Kidney epithelial cell (primary cell): ENCODE measurements at regions not wholly inside any gene's neighbourhood (a gene's known extent, or its start where the extent isn't known, plus 50 kb on each side); places are given as distances from the start of the nearest gene placed in this dataset.

ENCODE experiments used
- DNase-seq: peaks from one replicate; pipeline ENCODE4 v3.0.0-alpha.2; 2010; ENCODE audit warnings: low read depth
- H3K27me3 ChIP-seq: 2 replicates; pipeline ENCODE4 v1.6.0; 2011; ENCODE audit warnings: low read length; ENCODE audit not compliant: control insufficient read depth, insufficient read depth
- H3K36me3 ChIP-seq: 2 replicates; pipeline ENCODE4 v1.5.1; 2011; ENCODE audit warnings: low read length; ENCODE audit not compliant: control insufficient read depth, insufficient read depth
- H3K4me3 ChIP-seq: 2 replicates; pipeline ENCODE4 v1.5.1; 2011; ENCODE audit warnings: low read depth, mild to moderate bottlenecking, control low read depth, low read length
- TF ChIP-seq, protein P1 (sequence below): IDR thresholded peaks from 2 replicates; pipeline ENCODE4 v1.5.1; 2011; ENCODE audit warnings: mild to moderate bottlenecking, moderate library complexity, low read length, control low read depth, inconsistent platforms; ENCODE audit not compliant: insufficient read depth, poor library complexity, severe bottlenecking

DNA sequence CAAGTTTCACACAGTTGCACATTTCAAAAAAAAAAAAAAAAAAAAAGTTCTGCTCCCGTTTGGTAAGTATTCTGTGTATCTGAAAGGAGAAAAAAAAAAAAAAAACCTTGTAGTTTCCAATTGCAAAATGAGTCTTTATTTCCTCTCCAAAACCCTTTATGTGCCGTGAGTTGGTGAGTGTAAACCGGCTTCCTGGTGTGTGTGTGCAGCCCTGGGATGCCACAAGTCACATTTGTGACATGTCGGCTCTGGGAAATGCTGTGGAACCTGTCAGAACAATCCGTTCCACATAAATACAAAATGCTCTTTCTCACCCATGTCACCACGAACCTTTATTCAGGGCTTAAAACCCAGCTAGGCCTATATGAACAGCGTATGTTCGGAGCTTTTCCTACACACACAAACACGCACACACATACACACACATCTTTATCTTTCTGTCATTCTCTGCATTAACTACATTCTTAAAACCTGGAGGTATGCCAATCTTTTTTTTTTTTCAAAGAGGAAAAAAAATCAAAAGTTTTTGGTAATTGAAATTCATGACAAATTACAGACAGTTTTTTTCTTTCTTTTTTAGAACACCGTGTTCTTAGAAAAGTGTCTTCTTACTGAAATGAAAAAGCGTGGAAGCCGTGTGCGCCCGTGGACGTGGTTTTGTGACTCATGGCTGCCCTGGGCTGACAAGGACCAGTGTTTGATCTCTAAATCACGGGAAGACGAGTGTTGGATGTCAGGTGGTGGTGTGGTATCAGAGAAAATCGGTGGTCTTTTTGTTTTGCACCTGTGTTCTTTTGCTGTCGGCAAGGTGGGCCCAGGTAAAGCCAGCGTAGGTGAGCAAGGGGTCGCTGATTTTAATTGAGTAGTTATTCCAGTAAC lies 612.0 kb downstream of the VRK1 start:
- TF ChIP-seq, protein P1, sequence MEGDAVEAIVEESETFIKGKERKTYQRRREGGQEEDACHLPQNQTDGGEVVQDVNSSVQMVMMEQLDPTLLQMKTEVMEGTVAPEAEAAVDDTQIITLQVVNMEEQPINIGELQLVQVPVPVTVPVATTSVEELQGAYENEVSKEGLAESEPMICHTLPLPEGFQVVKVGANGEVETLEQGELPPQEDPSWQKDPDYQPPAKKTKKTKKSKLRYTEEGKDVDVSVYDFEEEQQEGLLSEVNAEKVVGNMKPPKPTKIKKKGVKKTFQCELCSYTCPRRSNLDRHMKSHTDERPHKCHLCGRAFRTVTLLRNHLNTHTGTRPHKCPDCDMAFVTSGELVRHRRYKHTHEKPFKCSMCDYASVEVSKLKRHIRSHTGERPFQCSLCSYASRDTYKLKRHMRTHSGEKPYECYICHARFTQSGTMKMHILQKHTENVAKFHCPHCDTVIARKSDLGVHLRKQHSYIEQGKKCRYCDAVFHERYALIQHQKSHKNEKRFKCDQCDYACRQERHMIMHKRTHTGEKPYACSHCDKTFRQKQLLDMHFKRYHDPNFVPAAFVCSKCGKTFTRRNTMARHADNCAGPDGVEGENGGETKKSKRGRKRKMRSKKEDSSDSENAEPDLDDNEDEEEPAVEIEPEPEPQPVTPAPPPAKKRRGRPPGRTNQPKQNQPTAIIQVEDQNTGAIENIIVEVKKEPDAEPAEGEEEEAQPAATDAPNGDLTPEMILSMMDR: no peak
- DNase-seq: no peak
- H3K27me3 ChIP-seq: peaks cover 31% of the 10 kb centered on the region

DNA sequence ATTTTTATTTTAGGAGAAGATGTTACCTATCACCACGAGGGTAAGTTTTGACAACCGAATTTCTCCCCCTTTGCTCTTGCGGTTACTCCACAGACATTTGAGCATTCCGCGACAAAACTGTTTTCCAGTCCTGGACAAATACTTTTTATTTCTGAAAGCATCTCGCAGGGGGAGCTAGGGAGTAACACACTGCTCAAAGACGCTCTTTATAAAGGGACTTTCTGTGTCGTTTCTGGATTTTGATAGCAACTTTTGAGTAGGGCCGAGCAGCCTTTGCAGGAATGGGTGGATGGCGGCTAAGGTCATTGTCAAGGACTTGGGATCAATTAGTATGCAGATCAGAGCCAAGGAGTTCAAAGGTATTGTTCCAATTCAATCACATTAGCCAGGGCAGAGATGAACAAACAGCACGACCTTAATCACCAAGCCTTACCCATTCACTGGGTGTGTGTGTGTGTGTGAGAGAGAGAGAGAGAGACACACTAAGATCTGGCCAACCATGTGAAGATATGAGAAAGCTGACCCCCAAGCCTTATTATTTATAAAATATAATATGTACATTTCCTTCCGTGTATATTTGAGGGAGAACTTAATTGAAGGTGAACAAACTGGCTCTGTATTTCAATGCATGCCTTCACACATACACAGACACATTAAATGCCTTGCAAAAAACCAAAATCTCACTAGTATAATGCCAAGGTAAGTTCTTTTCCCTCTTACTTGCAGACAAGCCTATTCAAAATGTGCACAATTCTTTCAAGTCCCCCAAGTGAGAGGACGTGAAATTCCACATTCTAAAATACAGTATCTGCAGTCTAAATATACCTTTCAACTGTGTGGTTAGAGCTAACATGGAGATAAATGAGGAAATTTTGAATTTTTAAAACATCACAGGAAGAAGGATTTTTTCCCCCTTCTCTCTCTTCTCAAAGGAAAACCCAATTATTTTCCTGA lies 613.8 kb downstream of the VRK1 start:
- Histone ChIP-seq H3K27me3 (peaks cover 35% of the 10 kb centered on the region), H3K36me3 (no peaks in the 10 kb centered on the region), H3K4me3 (no peak overlapping the region)
- DNase-seq: no peak
- TF ChIP-seq, protein P1: no peak

More for the DNA sequence above, 612.0 kb downstream of the VRK1 start:
- no peaks in the 10 kb centered on the region for H3K36me3 ChIP-seq
- H3K4me3 ChIP-seq: no peak overlapping the region

DNA sequence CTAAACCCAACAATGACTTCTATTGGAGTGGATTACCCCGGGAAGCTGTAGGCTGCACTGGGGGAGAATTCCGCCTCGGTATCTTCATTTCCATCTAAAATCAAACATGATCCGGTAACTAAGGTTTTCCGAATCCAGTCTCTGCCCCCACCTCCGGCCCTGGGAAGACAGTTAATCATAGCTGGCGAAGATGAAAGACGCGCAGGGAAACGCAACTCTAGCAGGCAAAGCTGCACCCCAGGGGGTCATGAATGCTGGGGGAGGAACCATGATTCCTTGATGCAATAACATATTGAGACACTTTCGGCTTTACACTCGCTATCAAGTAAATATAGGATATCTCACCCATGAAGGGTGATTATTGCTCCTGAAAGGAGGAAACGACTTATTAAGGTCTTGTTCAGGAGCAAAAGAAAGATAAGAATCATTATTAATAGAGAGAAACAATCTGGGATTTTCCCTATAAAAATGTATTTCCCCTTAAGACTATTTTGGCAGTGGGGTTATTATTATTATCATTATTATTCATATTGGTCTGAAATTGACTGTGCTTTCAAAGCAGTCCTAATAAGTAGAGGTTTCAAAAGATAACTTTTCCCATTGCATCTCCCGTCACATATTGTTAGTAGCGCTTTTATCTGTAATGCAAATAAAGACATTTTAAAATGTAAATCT lies 614.9 kb downstream of the VRK1 start:
- no peaks in the 10 kb centered on the region for H3K36me3 ChIP-seq
- H3K4me3 ChIP-seq: no peak overlapping the region
- no peak for DNase-seq
- TF ChIP-seq, protein P1: no peak
- H3K27me3 ChIP-seq: peaks cover 35% of the 10 kb centered on the region

DNA sequence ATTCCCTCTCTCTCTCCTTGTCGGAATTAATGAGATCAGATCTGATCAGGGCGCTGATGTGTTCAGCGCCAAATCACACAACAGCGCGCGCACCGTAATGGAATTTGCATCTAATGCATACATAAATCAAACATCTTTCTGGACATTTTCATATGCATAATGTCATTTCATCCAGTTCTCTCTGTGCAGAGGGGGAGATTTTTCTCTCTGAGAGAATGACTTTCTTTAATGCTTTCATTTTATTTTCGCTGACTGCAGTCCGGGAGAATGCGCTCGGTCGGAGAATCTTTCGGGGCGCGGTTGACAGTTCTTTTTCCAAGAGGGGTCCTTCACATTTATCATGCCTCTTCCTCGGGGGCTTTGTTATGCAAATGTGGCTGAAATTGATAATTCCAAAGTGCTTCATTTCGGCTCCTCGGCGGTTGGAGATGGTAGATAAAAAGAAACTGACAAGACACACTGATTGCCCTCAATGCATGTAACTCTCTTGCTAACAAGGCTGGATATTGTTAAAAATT lies 615.9 kb downstream of the VRK1 start:
- DNase-seq: no peak
- Histone ChIP-seq H3K27me3 (peaks cover 31% of the 10 kb centered on the region), H3K4me3 (peak overlapping the region; percentile 5), H3K36me3 (no peaks in the 10 kb centered on the region)
- TF ChIP-seq, protein P1: no peak

DNA sequence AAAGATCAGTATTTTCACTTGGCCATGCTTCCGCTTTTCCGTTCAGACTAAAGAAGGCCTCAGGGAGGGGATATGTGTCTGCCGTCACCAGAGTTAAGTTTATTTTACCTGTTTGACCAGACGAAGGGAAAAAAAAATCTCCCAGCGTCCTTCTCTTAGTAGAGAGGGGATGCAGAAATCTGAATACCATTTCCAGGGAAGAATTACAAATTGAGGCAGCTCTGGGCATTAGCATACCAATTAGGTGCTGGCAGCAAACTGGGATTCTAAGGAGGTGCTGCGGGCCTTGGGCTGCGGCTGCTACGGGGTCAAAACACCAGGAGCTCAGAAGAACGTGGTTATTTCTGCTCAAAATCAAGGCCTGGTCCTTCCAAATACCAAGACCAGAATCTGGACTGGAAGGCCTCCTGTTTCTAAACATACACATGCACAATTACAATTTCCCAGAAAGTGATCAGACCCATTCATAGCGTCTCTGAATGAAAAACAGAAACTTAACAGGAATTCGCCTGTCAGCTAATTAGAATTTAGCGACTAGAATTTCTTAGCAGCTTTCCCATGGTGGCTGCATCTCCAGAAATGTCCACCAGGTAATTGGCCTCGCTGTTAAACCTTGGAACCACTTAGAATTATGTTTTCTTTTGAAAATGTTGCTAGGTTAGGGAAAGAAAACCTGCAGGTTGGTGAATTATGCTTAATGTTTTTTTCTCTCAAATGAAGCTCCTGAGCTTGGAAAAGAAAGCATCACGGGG lies 617.0 kb downstream of the VRK1 start:
- TF ChIP-seq, protein P1: no peak
- Histone ChIP-seq H3K36me3 (no peaks in the 10 kb centered on the region), H3K4me3 (no peak overlapping the region), H3K27me3 (peaks cover 28% of the 10 kb centered on the region)
- no peak for DNase-seq
